Colonic mucosa (tissue), 4 donors: ENCODE measurements at regions not wholly inside any gene's neighbourhood (a gene's known extent, or its start where the extent isn't known, plus 50 kb on each side); places are given as distances from the start of the nearest gene placed in this dataset.

Experiments
- DNase-seq: peaks from one replicate; pipeline ENCODE4 v3.0.0-alpha.2; 2020
- H3K27ac ChIP-seq: fragments of 200-600 bp; one replicate; pipeline ENCODE4 v1.8.0; 2021
- H3K27me3 ChIP-seq: fragments of 200-600 bp; one replicate; pipeline ENCODE4 v1.8.0; 2021
- H3K36me3 ChIP-seq: fragments of 200-600 bp; one replicate; pipeline ENCODE4 v1.8.0; 2021
- H3K4me1 ChIP-seq: fragments of 200-600 bp; one replicate; pipeline ENCODE4 v1.8.0; 2021; ENCODE audit warnings: mild to moderate bottlenecking
- H3K4me3 ChIP-seq: fragments of 200-600 bp; one replicate; pipeline ENCODE4 v1.8.0; 2021
- H3K9ac ChIP-seq, 2 donors: one replicate each; pipeline ENCODE4 v1.7.0; 2013; ENCODE audit warnings: control low read depth in 2 of 2, low read depth in 2 of 2, low read length in 2 of 2
- H3K9me3 ChIP-seq: fragments of 200-600 bp; one replicate; pipeline ENCODE4 v1.8.0; 2021
- CTCF ChIP-seq: fragments of 200-600 bp; IDR thresholded peaks from one replicate; pipeline ENCODE4 v1.8.0; 2022; ENCODE audit warnings: antibody characterized with exemption, mild to moderate bottlenecking
- intact Hi-C: fragments of 100-400 bp; cut with DNase I; formaldehyde crosslinking; loops from one replicate; pipeline ENCODE4 v1.14.1; 2022
- donor health status: healthy.
- donor health status: DM: no; HTN: no; CAD: no.
- donor health status: DM: no; HTN: no; CAD: no.

- Histone ChIP-seq H3K4me1 (no peaks in the 10 kb centered on the region), H3K27me3 (no peaks in the 10 kb centered on the region), H3K27ac (no peak overlapping the region), H3K9ac (no peak overlapping the region), H3K4me3 (no peak overlapping the region), H3K36me3 (no peaks in the 10 kb centered on the region), H3K9me3 (no peaks in the 10 kb centered on the region)
- DNase-seq: no peak
- intact Hi-C loops: no loop called here
- no peak for TF ChIP-seq CTCF
These were observed 171.3 kb upstream of the RPL38 start for GRCh38 chr17:74032222-74032621.

- intact Hi-C loops: no loop called here
These were observed 166.2 kb upstream of the RPL38 start for GRCh38 chr17:74037320-74037719.

GRCh38 chr17:74040291-74040690, 163.2 kb upstream of the RPL38 start:
- H3K36me3 ChIP-seq: no peaks in the 10 kb centered on the region
- H3K4me1 ChIP-seq: no peaks in the 10 kb centered on the region
- H3K9me3 ChIP-seq: no peaks in the 10 kb centered on the region
- no peak overlapping the region for H3K4me3 ChIP-seq
- TF ChIP-seq CTCF: no peak
- no peak overlapping the region for H3K9ac ChIP-seq
- intact Hi-C loops: no loop called here
- no peak for DNase-seq
- no peaks in the 10 kb centered on the region for H3K27me3 ChIP-seq
- no peak overlapping the region for H3K27ac ChIP-seq

More at GRCh38 chr17:74037320-74037719, 166.2 kb upstream of the RPL38 start:
- DNase-seq: no peak
- no peak for TF ChIP-seq CTCF
- Histone ChIP-seq H3K27ac (no peak overlapping the region), H3K9ac (no peak overlapping the region), H3K4me1 (no peaks in the 10 kb centered on the region), H3K27me3 (no peaks in the 10 kb centered on the region), H3K36me3 (no peaks in the 10 kb centered on the region), H3K9me3 (no peaks in the 10 kb centered on the region), H3K4me3 (no peak overlapping the region)

GRCh38 chr17:74040729-74041128, 162.7 kb upstream of the RPL38 start:
- TF ChIP-seq CTCF: no peak
- DNase-seq: no peak
- Histone ChIP-seq H3K36me3 (no peaks in the 10 kb centered on the region), H3K4me3 (no peak overlapping the region), H3K27me3 (no peaks in the 10 kb centered on the region), H3K4me1 (no peaks in the 10 kb centered on the region), H3K27ac (no peak overlapping the region), H3K9ac (no peak overlapping the region), H3K9me3 (no peaks in the 10 kb centered on the region)
- intact Hi-C loops: no loop called here

- Histone ChIP-seq H3K4me3 (no peak overlapping the region), H3K27ac (no peak overlapping the region), H3K36me3 (no peaks in the 10 kb centered on the region), H3K4me1 (no peaks in the 10 kb centered on the region), H3K27me3 (no peaks in the 10 kb centered on the region), H3K9ac (no peak overlapping the region), H3K9me3 (no peaks in the 10 kb centered on the region)
- no peak for TF ChIP-seq CTCF
- no peak for DNase-seq
- intact Hi-C loops: no loop called here
These were observed 161.4 kb upstream of the RPL38 start for GRCh38 chr17:74041869-74042640.
